ENCODE measurements at regions not wholly inside any gene's neighbourhood (a gene's known extent, or its start where the extent isn't known, plus 50 kb on each side); places are given as distances from the start of the nearest gene placed in this dataset.
A peak's percentile ranks its signal among the peaks of the same experiment; 100 is the strongest.

DNA sequence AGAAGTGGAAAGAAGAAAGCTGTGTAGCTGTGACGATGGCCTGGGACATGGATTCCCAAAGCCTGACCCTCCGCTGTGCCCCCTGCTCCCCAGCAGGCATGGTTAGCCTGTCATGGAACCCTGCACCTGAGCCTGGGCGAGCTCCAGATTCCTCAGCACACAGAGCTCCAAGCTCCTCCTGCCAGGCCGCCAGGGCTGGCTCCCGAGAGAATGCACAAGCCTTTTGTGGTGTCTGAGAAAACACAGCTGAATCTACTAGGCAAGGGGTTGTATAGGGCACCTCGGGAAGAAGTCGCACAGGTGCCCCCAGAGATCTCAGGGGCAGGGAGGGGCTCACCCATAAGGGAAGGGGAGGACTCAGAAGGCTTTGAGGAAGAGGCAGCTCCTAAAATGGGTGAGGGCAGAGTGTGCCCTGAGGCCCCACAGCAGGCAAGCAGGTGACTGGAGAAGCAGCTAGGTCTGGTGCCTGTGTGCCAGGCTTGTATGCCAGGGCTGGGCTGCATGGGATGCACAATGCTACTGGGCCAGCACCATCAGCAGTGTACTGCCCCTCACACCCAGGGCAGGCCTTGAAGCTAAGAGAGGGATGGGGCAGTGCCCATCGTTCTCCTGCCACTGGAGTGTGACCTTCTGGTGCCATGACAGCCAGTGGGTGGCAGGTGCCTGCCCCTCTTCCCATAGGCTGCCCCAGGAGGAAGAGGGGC lies 64.3 kb upstream of the CD93 start:
- H3K18ac ChIP-seq (ENCODE audit: low read length) = peak overlapping the region; percentile 80
- H3K4me1 ChIP-seq (ENCODE audit: control insufficient read depth in 2 of 2, insufficient read depth in 1 of 2, low read depth in 1 of 2, low read length in 2 of 2) = peaks cover 0 to 19% of the 10 kb centered on the region in 2 donors
- H3K4me2 ChIP-seq (ENCODE audit: insufficient read depth, low read length, poor library complexity, severe bottlenecking) = no peak overlapping the region
- H2BK12ac ChIP-seq (ENCODE audit: low read length) = peak overlapping the region; percentile 50
- H3K9ac ChIP-seq (ENCODE audit: low read depth, low read length, poor library complexity) = no peak overlapping the region
- no peak overlapping the region for H2BK5ac ChIP-seq (ENCODE audit: low read length)
- no CpG with 5 or more reads among the region's 8 CpGs for WGBS, 2 donors (ENCODE audit: extremely low coverage in 2 of 2, insufficient read length in 2 of 2, insufficient replicate concordance in 1 of 2)
- no peak overlapping the region for H2AFZ ChIP-seq (ENCODE audit: low read length)
- peak overlapping the region; percentile 16 for H2BK120ac ChIP-seq (ENCODE audit: low read depth, low read length)
- H3K79me1 ChIP-seq (ENCODE audit: low read depth, low read length) = no peaks in the 10 kb centered on the region
- peaks cover 0 to 4% of the 10 kb centered on the region in 2 donors for H3K9me3 ChIP-seq (replicated peaks in 1 of 2; ENCODE audit: control insufficient read depth in 2 of 2, insufficient read depth in 1 of 2, low read depth in 1 of 2, low read length in 2 of 2)
- H3K4ac ChIP-seq (ENCODE audit: low read length) = no peak overlapping the region
- no peak overlapping the region for H3K4me3 ChIP-seq (ENCODE audit: low read length in 2 of 2)
- H2AK5ac ChIP-seq (ENCODE audit: low read depth, low read length) = no peak overlapping the region
- no peaks in the 10 kb centered on the region for H3K27me3 ChIP-seq (ENCODE audit: control insufficient read depth in 3 of 3, insufficient read depth in 3 of 3, low read depth in 1 of 3, low read length in 3 of 3)
- peak overlapping the region; percentile 27 for H2BK15ac ChIP-seq (ENCODE audit: low read length)
- H3K14ac ChIP-seq (ENCODE audit: low read length) = no peak overlapping the region
- H3K23ac ChIP-seq (ENCODE audit: low read depth, low read length, poor library complexity) = peak overlapping the region; percentile 80
- DNase-seq (ENCODE audit: low spot score) = no peak
- no peaks in the 10 kb centered on the region for H3K36me3 ChIP-seq (replicated peaks in 1 of 2; ENCODE audit: control insufficient read depth in 2 of 2, insufficient read depth in 2 of 2, low read length in 2 of 2)
- no peak overlapping the region for H4K91ac ChIP-seq (ENCODE audit: low read depth, low read length, poor library complexity)
- no peak overlapping the region for H3K27ac ChIP-seq (replicated peaks; ENCODE audit: low read length)
- H4K8ac ChIP-seq (ENCODE audit: low read depth, low read length) = peak overlapping the region; percentile 75

DNA sequence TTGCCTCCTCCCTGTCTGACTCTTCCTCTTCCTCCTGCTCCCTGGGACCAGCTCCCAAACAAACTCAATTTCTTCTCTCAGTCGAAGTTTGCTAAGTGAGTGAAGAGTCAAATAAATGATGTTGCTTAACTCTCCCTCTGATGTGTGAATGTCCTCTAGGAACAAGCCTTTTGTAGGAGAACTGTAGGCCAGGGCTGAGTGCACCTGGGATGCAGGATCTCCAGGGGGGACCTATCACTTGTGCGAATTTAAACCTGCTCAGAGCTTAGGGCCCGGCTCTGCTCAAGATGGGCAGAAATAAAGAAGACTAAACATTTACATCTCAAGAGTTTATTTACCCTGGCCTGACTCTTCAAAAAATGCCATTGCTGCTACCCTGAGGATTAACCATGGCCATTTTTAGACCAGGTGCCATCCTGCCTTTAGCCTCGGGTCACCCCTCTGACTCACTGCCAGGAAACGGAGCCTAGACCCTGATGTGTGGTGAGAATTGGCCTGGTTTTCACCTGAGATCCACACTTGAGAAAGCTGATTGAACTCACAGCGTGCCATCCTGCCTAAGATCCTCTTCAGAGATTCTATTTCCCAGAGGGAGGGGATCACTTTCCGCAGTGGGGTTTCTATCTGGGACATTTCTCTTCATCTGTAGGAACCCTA lies 63.6 kb upstream of the CD93 start:
- Histone ChIP-seq H2BK120ac (ENCODE audit: low read depth, low read length) (no peak overlapping the region), H3K79me1 (ENCODE audit: low read depth, low read length) (no peaks in the 10 kb centered on the region), H3K9me3 (replicated peaks in 1 of 2; ENCODE audit: control insufficient read depth in 2 of 2, insufficient read depth in 1 of 2, low read depth in 1 of 2, low read length in 2 of 2) (peaks cover 0 to 4% of the 10 kb centered on the region in 2 donors), H2BK5ac (ENCODE audit: low read length) (no peak overlapping the region), H3K27me3 (ENCODE audit: control insufficient read depth in 3 of 3, insufficient read depth in 3 of 3, low read depth in 1 of 3, low read length in 3 of 3) (no peaks in the 10 kb centered on the region), H3K27ac (replicated peaks; ENCODE audit: low read length) (no peak overlapping the region), H3K4me1 (ENCODE audit: control insufficient read depth in 2 of 2, insufficient read depth in 1 of 2, low read depth in 1 of 2, low read length in 2 of 2) (peaks cover 3 to 17% of the 10 kb centered on the region in 2 donors), H3K14ac (ENCODE audit: low read length) (no peak overlapping the region), H3K36me3 (replicated peaks in 1 of 2; ENCODE audit: control insufficient read depth in 2 of 2, insufficient read depth in 2 of 2, low read length in 2 of 2) (no peaks in the 10 kb centered on the region), H2AFZ (ENCODE audit: low read length) (no peak overlapping the region), H3K4me3 (ENCODE audit: low read length in 2 of 2) (no peak overlapping the region), H4K91ac (ENCODE audit: low read depth, low read length, poor library complexity) (no peak overlapping the region), H3K4ac (ENCODE audit: low read length) (no peak overlapping the region), H3K9ac (ENCODE audit: low read depth, low read length, poor library complexity) (no peak overlapping the region), H3K4me2 (ENCODE audit: insufficient read depth, low read length, poor library complexity, severe bottlenecking) (no peak overlapping the region), H2BK12ac (ENCODE audit: low read length) (no peak overlapping the region), H2AK5ac (ENCODE audit: low read depth, low read length) (no peak overlapping the region), H3K18ac (ENCODE audit: low read length) (no peak overlapping the region), H4K8ac (ENCODE audit: low read depth, low read length) (no peak overlapping the region), H3K23ac (ENCODE audit: low read depth, low read length, poor library complexity) (no peak overlapping the region), H2BK15ac (ENCODE audit: low read length) (no peak overlapping the region)
- DNase-seq (ENCODE audit: low spot score) = no peak
- WGBS, 2 donors (ENCODE audit: extremely low coverage in 2 of 2, insufficient read length in 2 of 2, insufficient replicate concordance in 1 of 2) = no CpG with 5 or more reads among the region's 7 CpGs

DNA sequence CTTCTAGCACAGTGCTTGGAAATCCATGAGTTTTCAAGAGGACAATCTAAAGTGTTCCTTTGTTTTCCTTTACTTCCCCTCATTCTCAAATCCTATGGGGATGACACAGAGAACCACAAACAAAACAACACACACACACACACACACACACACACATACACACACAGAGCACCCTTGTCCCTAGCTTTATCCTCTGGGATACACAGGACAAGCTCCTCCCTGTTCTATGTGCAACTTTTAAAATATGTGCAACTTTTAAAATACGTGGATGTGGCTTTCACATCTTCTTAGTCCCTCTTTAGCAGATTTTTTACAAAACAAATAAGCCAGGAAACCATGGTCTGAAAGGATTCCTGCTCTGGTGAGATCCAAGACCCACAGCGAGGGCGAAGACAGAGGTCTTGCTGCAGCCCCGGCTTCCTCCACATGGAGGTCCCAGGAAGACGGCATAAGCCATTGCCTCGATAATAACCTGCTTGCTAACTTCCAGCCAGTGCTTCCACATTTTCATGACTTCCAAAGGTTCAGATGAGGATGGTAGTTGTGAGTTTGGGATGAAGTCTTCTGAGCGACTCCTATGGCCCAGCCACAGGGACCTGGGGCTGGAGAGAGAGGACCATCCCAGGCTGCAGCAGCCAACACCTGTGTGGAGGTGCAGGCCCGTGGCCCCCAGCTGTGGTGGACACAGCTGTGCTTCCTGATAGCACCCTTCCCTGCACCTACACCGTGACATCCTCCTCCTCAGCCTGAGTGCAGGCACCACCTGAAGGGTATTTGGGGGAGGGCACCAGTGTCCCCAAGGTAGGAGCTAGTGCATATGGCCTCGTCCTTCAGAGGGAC lies 62.8 kb upstream of the CD93 start:
- no peak overlapping the region for H2BK5ac ChIP-seq (ENCODE audit: low read length)
- H3K9me3 ChIP-seq (replicated peaks in 1 of 2; ENCODE audit: control insufficient read depth in 2 of 2, insufficient read depth in 1 of 2, low read depth in 1 of 2, low read length in 2 of 2) = peaks cover 0 to 4% of the 10 kb centered on the region in 2 donors
- H4K91ac ChIP-seq (ENCODE audit: low read depth, low read length, poor library complexity) = no peak overlapping the region
- no peak overlapping the region for H3K18ac ChIP-seq (ENCODE audit: low read length)
- H2BK120ac ChIP-seq (ENCODE audit: low read depth, low read length) = no peak overlapping the region
- no peak overlapping the region for H2AFZ ChIP-seq (ENCODE audit: low read length)
- no peak overlapping the region for H3K4ac ChIP-seq (ENCODE audit: low read length)
- peaks cover 3 to 14% of the 10 kb centered on the region in 2 donors for H3K4me1 ChIP-seq (ENCODE audit: control insufficient read depth in 2 of 2, insufficient read depth in 1 of 2, low read depth in 1 of 2, low read length in 2 of 2)
- H3K23ac ChIP-seq (ENCODE audit: low read depth, low read length, poor library complexity) = no peak overlapping the region
- H3K27ac ChIP-seq (replicated peaks; ENCODE audit: low read length) = no peak overlapping the region
- no peak for DNase-seq (ENCODE audit: low spot score)
- H3K36me3 ChIP-seq (replicated peaks in 1 of 2; ENCODE audit: control insufficient read depth in 2 of 2, insufficient read depth in 2 of 2, low read length in 2 of 2) = no peaks in the 10 kb centered on the region
- no peaks in the 10 kb centered on the region for H3K27me3 ChIP-seq (ENCODE audit: control insufficient read depth in 3 of 3, insufficient read depth in 3 of 3, low read depth in 1 of 3, low read length in 3 of 3)
- H3K14ac ChIP-seq (ENCODE audit: low read length) = no peak overlapping the region
- WGBS, 2 donors (ENCODE audit: extremely low coverage in 2 of 2, insufficient read length in 2 of 2, insufficient replicate concordance in 1 of 2) = no CpG with 5 or more reads among the region's 10 CpGs
- no peak overlapping the region for H2BK12ac ChIP-seq (ENCODE audit: low read length)
- no peak overlapping the region for H3K9ac ChIP-seq (ENCODE audit: low read depth, low read length, poor library complexity)
- H4K8ac ChIP-seq (ENCODE audit: low read depth, low read length) = no peak overlapping the region
- no peaks in the 10 kb centered on the region for H3K79me1 ChIP-seq (ENCODE audit: low read depth, low read length)
- H2BK15ac ChIP-seq (ENCODE audit: low read length) = no peak overlapping the region
- no peak overlapping the region for H3K4me2 ChIP-seq (ENCODE audit: insufficient read depth, low read length, poor library complexity, severe bottlenecking)
- no peak overlapping the region for H3K4me3 ChIP-seq (ENCODE audit: low read length in 2 of 2)
- H2AK5ac ChIP-seq (ENCODE audit: low read depth, low read length) = no peak overlapping the region

All from neuronal stem cell (in vitro differentiated cells).